GM12865 (cell line): ENCODE measurements at regions not wholly inside any gene's neighbourhood (a gene's known extent, or its start where the extent isn't known, plus 50 kb on each side); places are given as distances from the start of the nearest gene placed in this dataset.

ENCODE experiments used
- DNase-seq: peaks from one replicate; pipeline ENCODE4 v3.0.0; 2010; ENCODE audit warnings: low read depth
- H3K4me3 ChIP-seq: 2 replicates; pipeline ENCODE4 v1.5.1; 2011; ENCODE audit warnings: mild to moderate bottlenecking, low read depth, low read length, control low read depth
- CTCF ChIP-seq: IDR thresholded peaks from 2 replicates; pipeline ENCODE4 v1.5.1; 2011; ENCODE audit warnings: low read length, control low read depth, low read depth, inconsistent platforms; ENCODE audit not compliant: insufficient read depth; ENCODE audit errors: missing control alignments

GRCh38 chr2:182638667-182639066 lies 77.4 kb upstream of the DNAJC10 start:
- H3K4me3 ChIP-seq = no peak overlapping the region
- DNase-seq = no peak
- TF ChIP-seq CTCF = no peak

GRCh38 chr2:182639971-182640370 lies 76.1 kb upstream of the DNAJC10 start:
- no peak for TF ChIP-seq CTCF
- no peak overlapping the region for H3K4me3 ChIP-seq
- DNase-seq = no peak

- TF ChIP-seq CTCF = no peak
- DNase-seq = peak; percentile 70
- H3K4me3 ChIP-seq = no peak overlapping the region
Observed at GRCh38 chr2:182642328-182642727, 73.7 kb upstream of the DNAJC10 start.

- no peak overlapping the region for H3K4me3 ChIP-seq
- TF ChIP-seq CTCF = no peak
- no peak for DNase-seq
Observed at GRCh38 chr2:182646763-182647498, 69.1 kb upstream of the DNAJC10 start.

- H3K4me3 ChIP-seq = no peak overlapping the region
- no peak for TF ChIP-seq CTCF
- no peak for DNase-seq
Observed at GRCh38 chr2:182647499-182647787, 68.6 kb upstream of the DNAJC10 start.

GRCh38 chr2:182649316-182649715 lies 66.7 kb upstream of the DNAJC10 start:
- TF ChIP-seq CTCF = peak; percentile 31
- peak; percentile 37 for DNase-seq
- H3K4me3 ChIP-seq = no peak overlapping the region

GRCh38 chr2:182650704-182651103 lies 65.4 kb upstream of the DNAJC10 start:
- peak; percentile 21 for TF ChIP-seq CTCF
- no peak overlapping the region for H3K4me3 ChIP-seq
- DNase-seq = peak; percentile 29
